ENCODE measurements at regions not wholly inside any gene's neighbourhood (a gene's known extent, or its start where the extent isn't known, plus 50 kb on each side); places are given as distances from the start of the nearest gene placed in this dataset.

DNA sequence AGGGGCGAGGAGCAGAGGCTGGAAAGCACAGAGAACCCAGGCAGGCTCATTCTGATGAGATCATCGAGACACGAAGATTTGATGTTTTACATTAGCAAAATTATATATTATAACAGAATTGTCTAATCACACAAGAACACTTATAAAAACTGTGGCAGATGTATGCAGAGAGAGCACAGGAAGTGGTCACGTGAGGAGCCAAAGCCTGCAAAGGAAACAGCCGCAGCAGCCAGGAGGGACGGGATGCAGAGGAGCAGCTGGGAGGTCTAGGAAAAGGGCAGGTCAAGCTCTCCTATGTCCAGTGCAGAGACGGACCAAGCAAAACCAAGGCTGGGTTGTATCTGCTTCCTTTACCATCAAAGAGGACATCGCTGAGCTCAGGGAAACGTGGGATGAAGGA, 355.1 kb upstream of the MYT1L start:
- Mint-ChIP-seq H3K4me3 (ENCODE audit: unreplicated experiment) (no peak overlapping the region), H3K36me3 (ENCODE audit: insufficient read depth, unreplicated experiment) (no peaks in the 10 kb centered on the region), H3K27me3 (ENCODE audit: insufficient read depth, unreplicated experiment) (peaks cover 29% of the 10 kb centered on the region), H3K9me3 (ENCODE audit: unreplicated experiment) (peaks cover 31% of the 10 kb centered on the region), H3K27ac (ENCODE audit: low read depth, unreplicated experiment) (no peak overlapping the region), H3K4me1 (ENCODE audit: insufficient read depth, unreplicated experiment) (no peaks in the 10 kb centered on the region)
- TF ChIP-seq, protein P1, sequence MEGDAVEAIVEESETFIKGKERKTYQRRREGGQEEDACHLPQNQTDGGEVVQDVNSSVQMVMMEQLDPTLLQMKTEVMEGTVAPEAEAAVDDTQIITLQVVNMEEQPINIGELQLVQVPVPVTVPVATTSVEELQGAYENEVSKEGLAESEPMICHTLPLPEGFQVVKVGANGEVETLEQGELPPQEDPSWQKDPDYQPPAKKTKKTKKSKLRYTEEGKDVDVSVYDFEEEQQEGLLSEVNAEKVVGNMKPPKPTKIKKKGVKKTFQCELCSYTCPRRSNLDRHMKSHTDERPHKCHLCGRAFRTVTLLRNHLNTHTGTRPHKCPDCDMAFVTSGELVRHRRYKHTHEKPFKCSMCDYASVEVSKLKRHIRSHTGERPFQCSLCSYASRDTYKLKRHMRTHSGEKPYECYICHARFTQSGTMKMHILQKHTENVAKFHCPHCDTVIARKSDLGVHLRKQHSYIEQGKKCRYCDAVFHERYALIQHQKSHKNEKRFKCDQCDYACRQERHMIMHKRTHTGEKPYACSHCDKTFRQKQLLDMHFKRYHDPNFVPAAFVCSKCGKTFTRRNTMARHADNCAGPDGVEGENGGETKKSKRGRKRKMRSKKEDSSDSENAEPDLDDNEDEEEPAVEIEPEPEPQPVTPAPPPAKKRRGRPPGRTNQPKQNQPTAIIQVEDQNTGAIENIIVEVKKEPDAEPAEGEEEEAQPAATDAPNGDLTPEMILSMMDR (IDR thresholded peaks at IDR 0.05; ENCODE audit: unreplicated experiment) = no peak
- POLR2A ChIA-PET = no interaction called here
- intact Hi-C loops (cut with micrococcal nuclease) = no loop called here
- BruUV-seq (replicated peaks) = no TSS peak
- CTCF ChIA-PET = no interaction called here
- DNase-seq (ENCODE audit: unreplicated experiment) = no peak

DNA sequence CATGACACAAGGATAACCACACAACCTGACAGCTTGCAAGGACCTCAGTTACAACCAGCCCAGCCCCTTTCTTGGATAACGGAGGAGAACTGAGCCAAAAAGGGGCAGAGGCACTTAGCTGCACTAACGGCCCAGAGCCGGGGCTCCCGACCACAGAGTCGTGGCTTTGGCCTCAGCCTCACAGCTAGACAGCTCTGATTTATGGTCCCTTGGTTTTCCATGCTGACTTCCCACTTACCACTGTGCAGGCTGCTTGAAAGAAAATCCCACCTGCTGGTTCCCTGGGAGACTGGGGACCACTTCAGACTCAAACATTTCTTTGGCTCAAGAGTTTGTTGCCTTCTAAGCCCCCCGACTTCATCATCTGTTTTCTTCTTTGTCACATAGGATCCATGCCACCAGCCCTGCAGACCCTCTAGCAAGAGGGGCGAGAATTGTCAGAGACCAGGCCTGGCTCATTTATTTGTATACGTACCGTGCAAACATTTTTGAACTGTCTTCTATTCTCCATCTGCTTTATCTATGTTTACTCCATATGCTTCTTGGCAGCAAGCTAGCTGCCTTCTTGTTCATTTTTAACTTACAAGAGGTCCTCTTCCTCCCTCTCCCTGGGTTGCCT, 352.6 kb upstream of the MYT1L start:
- H3K36me3 Mint-ChIP-seq (ENCODE audit: insufficient read depth, unreplicated experiment) = no peaks in the 10 kb centered on the region
- CTCF ChIA-PET = interaction anchor here (0.9 kb wide), 1 partner anchor 238 kb away, joined by 4 read pairs; no protein-coding TSS in a partner anchor
- no peak overlapping the region for H3K4me3 Mint-ChIP-seq (ENCODE audit: unreplicated experiment)
- no peaks in the 10 kb centered on the region for H3K4me1 Mint-ChIP-seq (ENCODE audit: insufficient read depth, unreplicated experiment)
- TF ChIP-seq, protein P1 (IDR thresholded peaks at IDR 0.05; ENCODE audit: unreplicated experiment) = no peak
- POLR2A ChIA-PET = no interaction called here
- H3K27ac Mint-ChIP-seq (ENCODE audit: low read depth, unreplicated experiment) = no peak overlapping the region
- H3K9me3 Mint-ChIP-seq (ENCODE audit: unreplicated experiment) = peaks cover 30% of the 10 kb centered on the region
- intact Hi-C loops (cut with micrococcal nuclease) = no loop called here
- no TSS peak for BruUV-seq (replicated peaks)
- no peak for DNase-seq (ENCODE audit: unreplicated experiment)
- peaks cover 20% of the 10 kb centered on the region for H3K27me3 Mint-ChIP-seq (ENCODE audit: insufficient read depth, unreplicated experiment)

DNA sequence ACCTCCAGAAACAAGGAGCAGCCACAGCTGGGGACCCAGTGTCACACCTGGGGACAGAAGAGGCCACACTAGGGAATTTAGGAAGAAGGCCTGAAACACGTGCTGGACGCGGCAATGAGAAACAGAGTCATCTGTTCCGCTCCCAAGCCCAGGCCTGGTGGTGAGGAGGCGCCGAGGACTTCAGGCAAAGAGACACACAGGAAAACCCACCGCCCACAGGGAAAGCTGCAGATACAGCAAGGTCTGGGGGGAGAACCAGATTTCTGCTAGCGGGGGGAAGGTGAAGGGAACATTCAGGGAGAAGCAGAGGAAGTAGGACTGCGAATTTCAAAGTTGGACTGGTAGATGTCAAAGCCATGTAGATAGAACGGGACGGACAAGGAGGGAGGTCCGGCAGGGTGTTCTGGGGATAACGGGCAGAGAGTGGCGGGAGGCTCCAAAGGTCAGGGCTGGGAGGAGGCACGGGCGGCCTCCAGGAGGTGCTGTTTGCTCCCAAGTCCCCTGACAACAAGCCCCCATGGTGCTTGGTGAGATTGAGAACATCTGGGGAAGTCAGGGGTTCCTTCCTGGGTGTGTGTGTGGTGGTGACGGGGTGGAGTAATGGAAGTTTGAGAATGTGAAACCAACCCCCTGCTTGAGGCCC, 351.7 kb upstream of the MYT1L start:
- POLR2A ChIA-PET = no interaction called here
- Mint-ChIP-seq H3K36me3 (ENCODE audit: insufficient read depth, unreplicated experiment) (no peaks in the 10 kb centered on the region), H3K27ac (ENCODE audit: low read depth, unreplicated experiment) (no peak overlapping the region), H3K4me3 (ENCODE audit: unreplicated experiment) (no peak overlapping the region), H3K9me3 (ENCODE audit: unreplicated experiment) (peaks cover 30% of the 10 kb centered on the region), H3K4me1 (ENCODE audit: insufficient read depth, unreplicated experiment) (no peaks in the 10 kb centered on the region), H3K27me3 (ENCODE audit: insufficient read depth, unreplicated experiment) (peaks cover 16% of the 10 kb centered on the region)
- CTCF ChIA-PET = interaction anchor here (0.6 to 0.9 kb wide), 2 partner anchors 47 to 239 kb away, joined by 4 to 7 read pairs; no protein-coding TSS in a partner anchor
- DNase-seq (ENCODE audit: unreplicated experiment) = no peak
- BruUV-seq (replicated peaks) = no TSS peak
- intact Hi-C loops (cut with micrococcal nuclease) = no loop called here
- TF ChIP-seq, protein P1 (IDR thresholded peaks at IDR 0.05; ENCODE audit: unreplicated experiment) = no peak

DNA sequence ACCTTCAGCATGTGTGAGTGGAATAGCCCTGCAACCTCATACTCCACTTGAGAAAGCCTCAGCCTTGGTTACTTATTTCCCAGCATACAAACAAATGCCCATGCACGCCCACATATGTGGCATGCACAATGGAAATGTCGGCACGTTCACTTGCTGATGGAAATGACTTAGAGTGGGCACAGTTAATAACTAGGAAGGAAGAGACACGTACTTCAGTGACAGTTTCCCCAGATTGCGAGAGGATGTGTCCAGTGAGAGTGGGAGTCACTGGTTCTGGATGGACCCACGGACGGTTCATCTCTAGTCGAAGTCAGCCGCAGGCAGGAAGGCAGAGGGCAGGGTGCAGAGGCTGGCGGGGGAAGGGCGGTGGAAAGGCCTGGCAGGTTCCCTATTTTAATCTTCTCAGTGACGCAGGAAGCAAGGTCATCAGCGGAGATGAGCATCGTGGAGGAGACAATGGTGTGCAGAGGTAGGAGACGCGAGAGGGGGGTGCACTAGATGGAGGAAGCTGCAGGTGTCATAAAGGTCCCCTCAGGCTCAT, 350.7 kb upstream of the MYT1L start:
- ChIA-PET POLR2A (no interaction called here), CTCF (interaction anchor here (0.6 kb wide), 1 partner anchor 48 kb away, joined by 7 read pairs; no protein-coding TSS in a partner anchor)
- H3K27me3 Mint-ChIP-seq (ENCODE audit: insufficient read depth, unreplicated experiment) = peaks cover 16% of the 10 kb centered on the region
- TF ChIP-seq, protein P1 (IDR thresholded peaks at IDR 0.05; ENCODE audit: unreplicated experiment) = no peak
- no peak overlapping the region for H3K4me3 Mint-ChIP-seq (ENCODE audit: unreplicated experiment)
- H3K9me3 Mint-ChIP-seq (ENCODE audit: unreplicated experiment) = peaks cover 30% of the 10 kb centered on the region
- no TSS peak for BruUV-seq (replicated peaks)
- DNase-seq (ENCODE audit: unreplicated experiment) = no peak
- H3K4me1 Mint-ChIP-seq (ENCODE audit: insufficient read depth, unreplicated experiment) = no peaks in the 10 kb centered on the region
- no peaks in the 10 kb centered on the region for H3K36me3 Mint-ChIP-seq (ENCODE audit: insufficient read depth, unreplicated experiment)
- H3K27ac Mint-ChIP-seq (ENCODE audit: low read depth, unreplicated experiment) = no peak overlapping the region
- intact Hi-C loops (cut with micrococcal nuclease) = no loop called here

Data from MCF 10A (cell line).